Parathyroid adenoma (tissue), 2 donors: ENCODE measurements at regions not wholly inside any gene's neighbourhood (a gene's known extent, or its start where the extent isn't known, plus 50 kb on each side); places are given as distances from the start of the nearest gene placed in this dataset.

Source experiments
- H2AFZ ChIP-seq: fragments of 300-600 bp; sonication (generic); one replicate; pipeline ENCODE4 v1.7.0; 2017; ENCODE audit warnings: antibody characterized with exemption, mild to moderate bottlenecking
- H3K27ac ChIP-seq: fragments of 300-600 bp; sonication (generic); one replicate; pipeline ENCODE4 v1.7.0; 2017
- H3K27me3 ChIP-seq: fragments of 300-600 bp; sonication (generic); one replicate; pipeline ENCODE4 v1.7.0; 2017; ENCODE audit warnings: low read length; ENCODE audit not compliant: control insufficient read depth, insufficient read depth
- H3K36me3 ChIP-seq: fragments of 300-600 bp; sonication (generic); one replicate; pipeline ENCODE4 v1.7.0; 2017; ENCODE audit warnings: low read length; ENCODE audit not compliant: control insufficient read depth, insufficient read depth
- H3K4me1 ChIP-seq: fragments of 300-600 bp; sonication (generic); one replicate; pipeline ENCODE4 v1.7.0; 2017; ENCODE audit warnings: control low read depth
- H3K4me2 ChIP-seq: fragments of 300-600 bp; sonication (generic); one replicate; pipeline ENCODE4 v1.7.0; 2017; ENCODE audit warnings: low read length
- H3K4me3 ChIP-seq: fragments of 300-600 bp; sonication (generic); one replicate; pipeline ENCODE4 v1.7.0; 2017; ENCODE audit warnings: low read depth, low read length
- H3K79me2 ChIP-seq: fragments of 300-600 bp; sonication (generic); one replicate; pipeline ENCODE4 v1.7.0; 2017; ENCODE audit warnings: control low read depth
- H3K9ac ChIP-seq: fragments of 300-600 bp; sonication (generic); one replicate; pipeline ENCODE4 v1.7.0; 2017; ENCODE audit warnings: mild to moderate bottlenecking
- H3K9me3 ChIP-seq: fragments of 300-600 bp; sonication (generic); one replicate; pipeline ENCODE4 v1.7.0; 2017; ENCODE audit warnings: low read length; ENCODE audit not compliant: control insufficient read depth
- TF ChIP-seq, protein P1 (sequence below): fragments of 300-600 bp; sonication (generic); IDR thresholded peaks from one replicate; pipeline ENCODE4 v1.7.0; 2017; ENCODE audit warnings: antibody characterized with exemption, mild to moderate bottlenecking
- donor health status: primary hyperparathyroidism.

- no peaks in the 10 kb centered on the region for H3K4me1 ChIP-seq
- H3K27ac ChIP-seq = no peak overlapping the region
- no peak overlapping the region for H3K4me2 ChIP-seq
- no peak overlapping the region for H3K4me3 ChIP-seq
- TF ChIP-seq, protein P1, sequence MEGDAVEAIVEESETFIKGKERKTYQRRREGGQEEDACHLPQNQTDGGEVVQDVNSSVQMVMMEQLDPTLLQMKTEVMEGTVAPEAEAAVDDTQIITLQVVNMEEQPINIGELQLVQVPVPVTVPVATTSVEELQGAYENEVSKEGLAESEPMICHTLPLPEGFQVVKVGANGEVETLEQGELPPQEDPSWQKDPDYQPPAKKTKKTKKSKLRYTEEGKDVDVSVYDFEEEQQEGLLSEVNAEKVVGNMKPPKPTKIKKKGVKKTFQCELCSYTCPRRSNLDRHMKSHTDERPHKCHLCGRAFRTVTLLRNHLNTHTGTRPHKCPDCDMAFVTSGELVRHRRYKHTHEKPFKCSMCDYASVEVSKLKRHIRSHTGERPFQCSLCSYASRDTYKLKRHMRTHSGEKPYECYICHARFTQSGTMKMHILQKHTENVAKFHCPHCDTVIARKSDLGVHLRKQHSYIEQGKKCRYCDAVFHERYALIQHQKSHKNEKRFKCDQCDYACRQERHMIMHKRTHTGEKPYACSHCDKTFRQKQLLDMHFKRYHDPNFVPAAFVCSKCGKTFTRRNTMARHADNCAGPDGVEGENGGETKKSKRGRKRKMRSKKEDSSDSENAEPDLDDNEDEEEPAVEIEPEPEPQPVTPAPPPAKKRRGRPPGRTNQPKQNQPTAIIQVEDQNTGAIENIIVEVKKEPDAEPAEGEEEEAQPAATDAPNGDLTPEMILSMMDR = no peak
- H3K36me3 ChIP-seq = no peaks in the 10 kb centered on the region
- no peaks in the 10 kb centered on the region for H3K9me3 ChIP-seq
- no peaks in the 10 kb centered on the region for H3K27me3 ChIP-seq
- no peak overlapping the region for H2AFZ ChIP-seq
- no peaks in the 10 kb centered on the region for H3K79me2 ChIP-seq
- no peak overlapping the region for H3K9ac ChIP-seq
Measured at GRCh38 chr10:108685863-108686531, 1237.3 kb downstream of the XPNPEP1 start.

DNA sequence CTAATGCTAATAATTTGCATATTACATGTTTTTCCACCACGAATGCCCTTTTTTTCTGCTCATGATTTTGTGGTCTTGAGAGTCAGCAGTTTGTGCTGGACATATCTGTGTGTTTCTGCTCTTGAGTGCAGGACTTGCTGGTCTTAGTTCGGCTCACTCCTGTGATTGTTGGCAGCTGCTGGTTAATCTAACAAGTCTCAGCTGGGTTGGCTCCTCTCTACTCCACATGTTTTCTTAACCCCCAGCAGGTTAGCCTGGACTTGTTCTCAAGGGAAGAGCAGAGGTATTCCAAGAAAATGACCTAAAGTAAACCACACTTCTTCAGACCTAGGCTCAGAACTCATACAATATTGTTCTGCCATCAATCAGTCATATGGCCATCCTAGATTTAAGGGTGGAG is 1238.9 kb downstream of the XPNPEP1 start:
- Histone ChIP-seq H2AFZ (no peak overlapping the region), H3K4me2 (no peak overlapping the region), H3K4me3 (no peak overlapping the region), H3K4me1 (no peaks in the 10 kb centered on the region), H3K27me3 (no peaks in the 10 kb centered on the region), H3K9ac (no peak overlapping the region), H3K9me3 (no peaks in the 10 kb centered on the region), H3K36me3 (no peaks in the 10 kb centered on the region), H3K79me2 (no peaks in the 10 kb centered on the region), H3K27ac (no peak overlapping the region)
- TF ChIP-seq, protein P1 = no peak

DNA sequence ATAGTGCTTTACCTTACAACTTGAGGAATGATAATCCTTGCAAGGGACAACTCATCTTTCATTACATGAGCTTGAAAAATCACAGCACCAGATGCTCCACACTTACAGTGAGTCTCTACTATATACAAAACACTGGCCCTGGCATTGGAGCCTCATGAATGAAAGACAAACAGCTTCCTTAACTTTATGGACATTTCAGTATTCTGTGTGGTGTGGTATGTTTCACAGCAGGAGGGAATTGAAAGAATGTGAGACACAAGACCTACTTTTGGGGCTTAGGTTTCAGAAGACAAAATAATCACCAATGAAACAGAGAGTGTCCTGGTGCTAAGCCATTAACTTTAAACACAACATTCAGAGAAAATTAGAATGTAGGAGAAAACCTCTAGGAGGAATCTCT is 1249.6 kb downstream of the XPNPEP1 start:
- Histone ChIP-seq H2AFZ (no peak overlapping the region), H3K9me3 (no peaks in the 10 kb centered on the region), H3K4me2 (no peak overlapping the region), H3K4me3 (no peak overlapping the region), H3K27me3 (no peaks in the 10 kb centered on the region), H3K9ac (no peak overlapping the region), H3K4me1 (no peaks in the 10 kb centered on the region), H3K79me2 (no peaks in the 10 kb centered on the region), H3K27ac (no peak overlapping the region), H3K36me3 (no peaks in the 10 kb centered on the region)
- TF ChIP-seq, protein P1 = no peak

- no peak overlapping the region for H2AFZ ChIP-seq
- H3K4me3 ChIP-seq = no peak overlapping the region
- no peak overlapping the region for H3K9ac ChIP-seq
- no peaks in the 10 kb centered on the region for H3K9me3 ChIP-seq
- H3K36me3 ChIP-seq = no peaks in the 10 kb centered on the region
- no peaks in the 10 kb centered on the region for H3K79me2 ChIP-seq
- H3K27ac ChIP-seq = no peak overlapping the region
- no peak overlapping the region for H3K4me2 ChIP-seq
- H3K27me3 ChIP-seq = no peaks in the 10 kb centered on the region
- TF ChIP-seq, protein P1 = no peak
- no peaks in the 10 kb centered on the region for H3K4me1 ChIP-seq
Measured at GRCh38 chr10:108663587-108663986, 1259.7 kb downstream of the XPNPEP1 start.

DNA sequence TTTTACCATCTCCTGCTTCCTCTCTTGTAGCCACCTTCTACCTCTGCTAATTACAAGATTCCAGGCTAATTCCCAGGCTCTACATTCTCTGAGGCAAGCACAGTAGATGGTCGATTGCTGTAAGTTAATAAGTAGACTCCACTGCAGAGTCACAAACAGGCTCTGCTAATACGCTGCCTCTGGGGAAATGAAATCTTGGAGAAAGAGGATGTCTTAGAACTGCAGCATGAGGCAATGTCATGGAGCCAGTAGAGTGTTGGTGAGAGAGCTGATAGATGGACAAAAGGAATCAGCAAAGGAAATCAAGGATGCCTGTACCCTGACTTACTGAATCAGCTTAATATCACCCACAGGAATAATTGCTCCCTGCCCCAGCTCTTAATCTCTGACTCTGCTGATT is 1260.3 kb downstream of the XPNPEP1 start:
- no peak overlapping the region for H3K9ac ChIP-seq
- H3K27ac ChIP-seq = no peak overlapping the region
- no peaks in the 10 kb centered on the region for H3K36me3 ChIP-seq
- H3K27me3 ChIP-seq = no peaks in the 10 kb centered on the region
- H3K9me3 ChIP-seq = no peaks in the 10 kb centered on the region
- H2AFZ ChIP-seq = no peak overlapping the region
- H3K79me2 ChIP-seq = no peaks in the 10 kb centered on the region
- TF ChIP-seq, protein P1 = no peak
- H3K4me1 ChIP-seq = no peaks in the 10 kb centered on the region
- H3K4me2 ChIP-seq = no peak overlapping the region
- no peak overlapping the region for H3K4me3 ChIP-seq
